ENCODE measurements at regions not wholly inside any gene's neighbourhood (a gene's known extent, or its start where the extent isn't known, plus 50 kb on each side); places are given as distances from the start of the nearest gene placed in this dataset.
"Not testable (repeated sequence)": the region's sequence is repeated elsewhere in the genome, so short reads cannot be mapped to it uniquely, and the experiment has no call there.

DNA sequence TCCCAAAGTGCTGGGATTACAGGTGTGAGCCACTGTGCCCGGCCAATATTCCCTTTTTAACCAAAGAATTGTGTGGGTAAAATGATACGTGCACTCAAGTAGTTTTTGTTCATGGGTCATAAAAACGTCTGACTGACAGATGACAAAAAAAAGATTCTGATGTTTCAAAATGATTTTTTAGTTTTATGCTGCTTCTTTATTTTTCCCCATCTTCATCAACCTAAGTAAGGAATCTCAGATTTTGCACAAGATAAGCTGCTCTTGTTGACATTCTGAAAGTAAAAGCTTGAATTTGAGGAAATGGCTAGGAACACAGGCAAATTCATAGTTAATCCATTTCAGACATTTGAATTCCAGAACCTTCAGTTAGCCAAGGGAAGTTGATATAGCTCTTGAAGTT lies 526.1 kb upstream of the NRP1 start:
- Histone ChIP-seq H3K27me3 (no peaks in the 10 kb centered on the region), H3K4me3 (no peak overlapping the region), H3K4me1 (no peaks in the 10 kb centered on the region), H3K9me3 (no peaks in the 10 kb centered on the region), H3K27ac (no peak overlapping the region), H3K36me3 (no peaks in the 10 kb centered on the region)
- no peak for DNase-seq (ENCODE audit: extremely low spot score in 2 of 2)
- intact Hi-C loops (cut with DNase I): no loop called here
- TF ChIP-seq, protein P1, sequence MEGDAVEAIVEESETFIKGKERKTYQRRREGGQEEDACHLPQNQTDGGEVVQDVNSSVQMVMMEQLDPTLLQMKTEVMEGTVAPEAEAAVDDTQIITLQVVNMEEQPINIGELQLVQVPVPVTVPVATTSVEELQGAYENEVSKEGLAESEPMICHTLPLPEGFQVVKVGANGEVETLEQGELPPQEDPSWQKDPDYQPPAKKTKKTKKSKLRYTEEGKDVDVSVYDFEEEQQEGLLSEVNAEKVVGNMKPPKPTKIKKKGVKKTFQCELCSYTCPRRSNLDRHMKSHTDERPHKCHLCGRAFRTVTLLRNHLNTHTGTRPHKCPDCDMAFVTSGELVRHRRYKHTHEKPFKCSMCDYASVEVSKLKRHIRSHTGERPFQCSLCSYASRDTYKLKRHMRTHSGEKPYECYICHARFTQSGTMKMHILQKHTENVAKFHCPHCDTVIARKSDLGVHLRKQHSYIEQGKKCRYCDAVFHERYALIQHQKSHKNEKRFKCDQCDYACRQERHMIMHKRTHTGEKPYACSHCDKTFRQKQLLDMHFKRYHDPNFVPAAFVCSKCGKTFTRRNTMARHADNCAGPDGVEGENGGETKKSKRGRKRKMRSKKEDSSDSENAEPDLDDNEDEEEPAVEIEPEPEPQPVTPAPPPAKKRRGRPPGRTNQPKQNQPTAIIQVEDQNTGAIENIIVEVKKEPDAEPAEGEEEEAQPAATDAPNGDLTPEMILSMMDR (IDR thresholded peaks at IDR 0.05): no peak
- TF ChIP-seq POLR2A (IDR thresholded peaks at IDR 0.05): no peak
- no peak for TF ChIP-seq POLR2AphosphoS5 (IDR thresholded peaks at IDR 0.05; ENCODE audit: insufficient read depth in 1 of 2, low read depth in 1 of 2)

DNA sequence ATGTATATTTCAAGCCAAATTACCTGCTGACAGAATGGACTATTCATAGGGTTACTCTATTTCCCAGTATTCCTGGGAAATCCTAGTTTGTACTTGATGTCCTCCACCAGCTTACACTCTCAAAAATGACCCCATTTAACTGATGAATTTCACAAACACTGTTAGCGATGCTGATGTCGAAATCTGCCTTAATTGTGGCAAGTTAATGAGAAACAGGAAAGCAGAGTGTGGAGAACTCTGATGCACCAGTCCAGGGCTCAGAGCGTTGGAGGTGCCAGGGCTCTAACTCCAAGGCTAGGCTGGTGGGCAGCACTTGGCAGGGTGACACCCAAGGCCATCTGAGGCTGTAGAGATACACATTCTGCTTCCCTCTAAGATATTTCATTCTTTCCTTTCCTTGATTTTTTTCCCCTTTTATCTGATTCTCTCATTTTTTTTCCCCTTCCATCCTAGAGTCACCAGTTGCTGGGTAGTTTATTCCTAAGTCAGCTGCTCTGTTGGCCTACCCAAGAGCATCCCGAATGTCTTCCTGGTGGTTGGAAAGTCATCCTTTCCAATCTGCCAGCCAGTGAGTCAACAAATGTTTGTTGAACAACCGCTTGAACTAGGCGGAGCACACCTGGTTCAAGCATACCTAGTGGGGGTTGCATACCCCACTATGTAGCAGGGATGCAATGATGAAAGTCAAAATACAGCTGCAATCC lies 525.0 kb upstream of the NRP1 start:
- Histone ChIP-seq H3K4me1 (no peaks in the 10 kb centered on the region), H3K9me3 (no peaks in the 10 kb centered on the region), H3K27me3 (no peaks in the 10 kb centered on the region), H3K4me3 (no peak overlapping the region), H3K36me3 (no peaks in the 10 kb centered on the region), H3K27ac (no peak overlapping the region)
- intact Hi-C loops (cut with DNase I): no loop called here
- TF ChIP-seq, protein P1 (IDR thresholded peaks at IDR 0.05): no peak
- TF ChIP-seq POLR2AphosphoS5 (IDR thresholded peaks at IDR 0.05; ENCODE audit: insufficient read depth in 1 of 2, low read depth in 1 of 2) (no peak), POLR2A (IDR thresholded peaks at IDR 0.05) (no peak)
- no peak for DNase-seq (ENCODE audit: extremely low spot score in 2 of 2)

DNA sequence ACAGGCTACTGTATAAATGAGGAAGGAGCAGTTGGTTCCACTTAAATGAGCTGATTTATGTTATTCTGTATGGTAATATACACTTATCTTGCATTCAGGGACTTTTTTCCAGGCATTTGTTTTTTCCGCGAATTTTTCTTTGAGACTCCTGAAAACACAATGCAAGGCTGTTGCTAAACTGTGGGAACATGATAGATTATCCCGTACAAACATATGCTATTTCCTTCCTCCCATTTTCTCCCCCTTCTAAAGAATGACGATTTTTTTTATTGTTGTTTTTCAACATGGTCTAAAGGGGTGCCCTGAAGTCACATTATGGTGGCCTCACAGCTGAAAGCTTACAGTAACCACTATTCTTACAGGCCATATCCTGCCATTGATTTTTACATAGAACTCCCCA lies 523.9 kb upstream of the NRP1 start:
- no peak overlapping the region for H3K27ac ChIP-seq
- no peaks in the 10 kb centered on the region for H3K36me3 ChIP-seq
- no peak overlapping the region for H3K4me3 ChIP-seq
- DNase-seq (ENCODE audit: extremely low spot score in 2 of 2): no peak
- intact Hi-C loops (cut with DNase I): no loop called here
- no peak for TF ChIP-seq POLR2A (IDR thresholded peaks at IDR 0.05)
- TF ChIP-seq, protein P1 (IDR thresholded peaks at IDR 0.05): no peak
- TF ChIP-seq POLR2AphosphoS5 (IDR thresholded peaks at IDR 0.05; ENCODE audit: insufficient read depth in 1 of 2, low read depth in 1 of 2): no peak
- no peaks in the 10 kb centered on the region for H3K4me1 ChIP-seq
- no peaks in the 10 kb centered on the region for H3K9me3 ChIP-seq
- H3K27me3 ChIP-seq: no peaks in the 10 kb centered on the region

DNA sequence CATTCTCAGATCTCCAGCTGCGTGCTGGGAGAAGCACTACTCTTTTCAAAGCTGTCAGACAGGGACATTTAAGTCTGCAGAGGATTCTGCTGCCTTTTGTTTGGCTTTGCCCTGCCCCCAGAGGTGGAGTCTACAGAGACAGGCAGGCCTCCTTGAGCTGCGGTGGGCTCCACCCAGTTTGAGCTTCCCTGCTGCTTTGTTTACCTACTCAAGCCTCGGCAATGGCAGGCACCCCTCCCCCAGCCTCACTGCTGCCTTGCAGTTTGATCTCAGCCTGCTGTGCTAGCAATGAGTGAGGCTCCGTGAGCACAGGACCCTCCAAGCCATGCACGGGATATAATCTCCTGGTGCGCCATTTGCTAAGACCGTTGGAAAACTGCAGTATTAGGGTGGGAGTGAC lies 518.8 kb upstream of the NRP1 start:
- H3K27me3 ChIP-seq; H3K4me3 ChIP-seq; H3K4me1 ChIP-seq; H3K9me3 ChIP-seq; DNase-seq (ENCODE audit: extremely low spot score in 2 of 2); H3K27ac ChIP-seq; intact Hi-C loops (cut with DNase I); H3K36me3 ChIP-seq: not testable (repeated sequence)

DNA sequence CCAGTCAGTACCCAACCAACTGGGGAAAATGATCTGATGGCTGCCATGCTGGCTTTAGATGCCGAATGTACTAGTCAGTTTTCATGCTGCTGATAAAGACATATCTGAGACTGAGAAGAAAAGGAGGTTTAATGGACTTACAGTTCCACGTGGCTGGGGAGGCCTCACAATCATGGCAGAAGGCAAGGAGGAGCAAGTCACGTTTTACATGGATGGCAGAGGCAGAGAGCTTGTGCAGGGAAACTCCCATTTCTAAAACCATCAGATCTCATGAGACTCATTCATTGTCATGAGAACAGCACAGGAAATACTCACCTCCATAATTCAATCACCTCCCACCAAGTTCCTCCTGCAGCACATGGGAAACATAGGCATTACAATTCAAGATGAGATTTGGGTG lies 508.9 kb upstream of the NRP1 start:
- H3K4me1 ChIP-seq: no peaks in the 10 kb centered on the region
- no peak for DNase-seq (ENCODE audit: extremely low spot score in 2 of 2)
- no peak overlapping the region for H3K4me3 ChIP-seq
- H3K27me3 ChIP-seq: no peaks in the 10 kb centered on the region
- TF ChIP-seq POLR2A (IDR thresholded peaks at IDR 0.05) (no peak), POLR2AphosphoS5 (IDR thresholded peaks at IDR 0.05; ENCODE audit: insufficient read depth in 1 of 2, low read depth in 1 of 2) (no peak)
- TF ChIP-seq, protein P1 (IDR thresholded peaks at IDR 0.05): no peak
- no peaks in the 10 kb centered on the region for H3K36me3 ChIP-seq
- no peaks in the 10 kb centered on the region for H3K9me3 ChIP-seq
- no peak overlapping the region for H3K27ac ChIP-seq
- intact Hi-C loops (cut with DNase I): no loop called here
